ENCODE measurements at regions not wholly inside any gene's neighbourhood (a gene's known extent, or its start where the extent isn't known, plus 50 kb on each side); places are given as distances from the start of the nearest gene placed in this dataset.

GRCh38 chr6:143594647-143595046, 83.1 kb upstream of the PHACTR2 start:
- no peak for DNase-seq (ENCODE audit: low read depth)

GRCh38 chr6:143592335-143592734, 80.8 kb upstream of the FUCA2 start:
- no peak for DNase-seq (ENCODE audit: low read depth)

DNA sequence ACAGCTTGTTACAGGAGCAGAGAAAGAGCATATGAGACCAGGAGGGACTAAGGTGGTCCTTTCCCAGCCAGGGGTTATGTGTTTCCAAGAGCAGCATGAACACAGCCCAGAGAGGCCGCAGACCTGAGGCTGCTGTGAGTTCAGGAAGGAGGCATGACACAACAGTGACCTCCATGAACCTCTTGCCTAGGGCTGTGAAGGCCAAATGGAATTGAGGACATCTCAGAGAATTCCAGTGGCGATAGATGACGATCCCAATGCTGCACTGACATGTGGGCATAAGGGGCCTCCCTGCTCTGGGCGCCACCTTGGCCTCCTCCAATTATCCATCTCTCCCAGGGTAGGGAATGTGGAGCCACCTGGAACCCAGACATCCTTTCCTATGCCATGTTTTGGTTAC, 79.9 kb upstream of the FUCA2 start:
- no peak for DNase-seq (ENCODE audit: low read depth)

DNA sequence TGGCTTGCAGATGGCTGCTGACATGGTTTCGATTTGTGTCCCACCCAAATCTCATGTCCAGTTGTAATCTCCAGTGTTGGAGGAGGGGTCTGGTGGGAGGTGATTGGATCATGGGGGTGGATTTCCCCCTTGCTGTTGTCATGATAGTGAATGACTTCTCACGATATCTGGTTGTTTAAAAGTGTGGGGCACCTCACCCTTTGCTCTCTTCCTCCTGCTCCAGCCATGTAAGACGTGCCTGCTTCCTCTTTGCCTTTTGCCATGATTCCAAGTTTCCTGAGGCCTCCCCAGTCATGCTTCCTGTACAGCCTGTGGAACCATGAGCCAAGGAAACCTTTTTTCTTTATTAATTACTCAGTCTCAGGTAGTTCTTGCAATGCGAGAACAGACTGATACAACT, 77.6 kb upstream of the FUCA2 start:
- DNase-seq (ENCODE audit: low read depth): no peak

- no peak for DNase-seq (ENCODE audit: low read depth)
Measured at GRCh38 chr6:143586557-143586956, 75.0 kb upstream of the FUCA2 start.

- DNase-seq (ENCODE audit: low read depth): no peak
Measured at GRCh38 chr6:143585716-143586115, 74.2 kb upstream of the FUCA2 start.

DNA sequence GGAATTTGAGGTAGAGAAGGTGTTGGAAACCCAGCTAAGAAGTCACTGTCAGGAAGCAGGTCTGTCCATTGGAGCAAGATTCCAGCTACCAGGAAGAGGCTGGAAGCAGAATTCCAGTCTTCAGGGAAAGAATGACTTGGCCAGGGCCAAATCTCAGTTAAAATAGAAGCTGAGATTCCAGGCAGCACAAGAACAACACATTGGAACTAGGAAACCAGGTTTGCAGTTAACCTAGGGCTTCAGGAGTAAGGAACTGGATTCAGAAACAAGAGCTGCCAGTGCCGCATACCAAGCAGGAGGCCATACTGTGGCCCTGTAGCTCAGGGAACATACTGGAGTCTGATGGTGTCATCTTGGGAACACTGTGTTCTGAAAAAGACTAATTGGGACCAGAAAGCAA, 73.7 kb upstream of the FUCA2 start:
- no peak for DNase-seq (ENCODE audit: low read depth)

- peak; percentile 54 for DNase-seq (ENCODE audit: low read depth)
Measured at GRCh38 chr6:143583542-143584327, 72.2 kb upstream of the FUCA2 start.

- peak; percentile 34 for DNase-seq (ENCODE audit: low read depth)
Measured at GRCh38 chr6:143581835-143582480, 70.4 kb upstream of the FUCA2 start.

- DNase-seq (ENCODE audit: low read depth): peak; percentile 83
Measured at GRCh38 chr6:143579703-143580102, 68.2 kb upstream of the FUCA2 start.

DNA sequence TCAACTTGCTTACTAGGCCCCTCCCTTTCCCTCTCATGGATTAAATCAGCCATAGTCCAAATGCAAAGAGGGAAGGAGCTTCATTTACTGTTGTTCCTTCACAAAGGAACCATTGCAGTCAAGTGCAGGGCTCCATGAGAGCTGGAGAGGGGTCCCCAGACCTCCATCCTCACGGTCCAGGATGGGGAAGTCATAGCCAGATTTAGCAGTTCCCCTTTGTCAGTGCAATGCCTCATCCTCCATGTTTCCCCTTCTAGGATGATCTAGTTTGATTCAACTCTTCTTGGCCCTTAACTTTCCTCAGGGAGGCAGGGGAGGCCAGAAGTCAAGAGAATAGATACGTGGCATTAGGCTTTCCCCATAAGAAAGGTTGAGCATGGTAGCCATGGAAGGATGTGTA, 66.5 kb upstream of the FUCA2 start:
- no peak for DNase-seq (ENCODE audit: low read depth)

GRCh38 chr6:143575901-143576426, 64.4 kb upstream of the FUCA2 start:
- DNase-seq (ENCODE audit: low read depth): peak; percentile 25

DNA sequence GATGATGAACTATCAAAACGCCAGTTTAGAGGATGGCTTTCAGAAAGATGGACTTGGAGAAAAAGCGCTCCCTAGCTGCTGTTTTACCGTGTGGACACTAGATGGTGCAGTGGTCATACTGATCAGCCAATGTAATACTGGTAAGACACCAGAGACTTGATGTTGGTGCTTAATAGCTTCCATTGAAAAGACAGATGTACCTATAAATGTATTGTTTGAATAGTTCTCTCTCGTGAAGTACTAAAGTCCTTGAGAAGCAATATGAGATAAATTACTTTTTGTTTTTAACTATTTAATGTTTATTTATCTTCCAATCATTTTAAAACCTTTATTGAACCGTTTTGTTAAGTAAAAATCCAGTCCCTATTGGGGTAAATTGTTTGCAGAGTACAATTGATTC, 63.9 kb upstream of the FUCA2 start:
- peak; percentile 48 for DNase-seq (ENCODE audit: low read depth)

GRCh38 chr6:143570147-143570853, 58.8 kb upstream of the FUCA2 start:
- DNase-seq (ENCODE audit: low read depth): no peak

DNA sequence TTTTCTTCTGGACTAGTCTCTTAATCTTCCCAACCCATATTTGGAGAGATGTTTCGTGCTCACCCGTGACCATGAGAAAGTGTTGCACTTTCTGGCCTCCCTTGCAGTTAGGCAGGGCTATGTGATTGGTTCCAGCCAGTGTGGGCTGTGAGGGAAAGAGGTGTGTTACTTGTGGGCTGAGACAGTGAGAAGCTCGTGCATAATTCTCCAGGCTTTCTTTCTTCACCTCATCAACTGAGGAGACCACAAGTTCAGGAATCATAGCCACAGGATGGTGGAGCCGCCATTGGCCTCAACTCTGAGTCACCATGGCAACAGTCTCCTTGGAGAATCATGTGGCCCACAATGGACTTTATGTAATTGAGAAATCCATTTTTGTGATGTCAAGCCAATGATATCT, 57.5 kb upstream of the FUCA2 start:
- peak; percentile 78 for DNase-seq (ENCODE audit: low read depth)

GRCh38 chr6:143564484-143565017, 53.0 kb upstream of the FUCA2 start:
- DNase-seq (ENCODE audit: low read depth): no peak

- no peak for DNase-seq (ENCODE audit: low read depth)
Measured at GRCh38 chr6:143562143-143562542, 50.6 kb upstream of the FUCA2 start.

Data from GM04503 (cell line).